ENCODE measurements at regions not wholly inside any gene's neighbourhood (a gene's known extent, or its start where the extent isn't known, plus 50 kb on each side); places are given as distances from the start of the nearest gene placed in this dataset.
"Not testable (repeated sequence)": the region's sequence is repeated elsewhere in the genome, so short reads cannot be mapped to it uniquely, and the experiment has no call there.

DNA sequence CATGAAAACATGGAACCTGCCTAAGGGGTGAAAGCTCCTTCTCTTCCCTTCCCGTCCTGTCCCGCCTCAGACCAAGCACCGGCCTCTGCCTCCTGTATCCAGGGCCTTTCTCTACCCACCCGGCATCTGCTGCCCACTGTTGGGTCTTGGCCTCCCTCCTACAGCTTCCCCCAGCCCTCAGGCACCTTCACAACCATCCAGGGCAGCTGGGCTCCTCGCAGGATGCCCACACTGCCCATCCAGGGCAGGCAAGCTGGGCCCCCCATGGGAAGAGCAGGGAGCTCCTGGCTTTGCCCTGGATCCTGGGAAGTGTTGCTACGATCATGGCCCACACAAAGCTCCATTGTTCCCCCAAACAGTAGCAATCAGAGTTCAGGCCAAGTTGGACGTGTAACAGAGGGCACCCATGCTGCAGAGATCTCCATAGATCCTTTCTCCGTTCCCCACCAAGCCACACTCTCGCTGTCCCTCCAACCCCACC, 206.6 kb downstream of the NDUFA10 start:
- TF ChIP-seq BACH2 (CRISPR knock-in tag; IDR thresholded peaks at IDR 0.05; ENCODE audit: borderline replicate concordance) (no peak), RARB (CRISPR knock-in tag; IDR thresholded peaks at IDR 0.05) (no peak), ISL1 (CRISPR knock-in tag; IDR thresholded peaks at IDR 0.05) (no peak), ZFP3 (CRISPR knock-in tag; IDR thresholded peaks at IDR 0.05) (no peak), SNAI2 (CRISPR knock-in tag; IDR thresholded peaks at IDR 0.05) (no peak), ESRRG (CRISPR knock-in tag; IDR thresholded peaks at IDR 0.05) (no peak)
- TF ChIP-seq, protein P1, sequence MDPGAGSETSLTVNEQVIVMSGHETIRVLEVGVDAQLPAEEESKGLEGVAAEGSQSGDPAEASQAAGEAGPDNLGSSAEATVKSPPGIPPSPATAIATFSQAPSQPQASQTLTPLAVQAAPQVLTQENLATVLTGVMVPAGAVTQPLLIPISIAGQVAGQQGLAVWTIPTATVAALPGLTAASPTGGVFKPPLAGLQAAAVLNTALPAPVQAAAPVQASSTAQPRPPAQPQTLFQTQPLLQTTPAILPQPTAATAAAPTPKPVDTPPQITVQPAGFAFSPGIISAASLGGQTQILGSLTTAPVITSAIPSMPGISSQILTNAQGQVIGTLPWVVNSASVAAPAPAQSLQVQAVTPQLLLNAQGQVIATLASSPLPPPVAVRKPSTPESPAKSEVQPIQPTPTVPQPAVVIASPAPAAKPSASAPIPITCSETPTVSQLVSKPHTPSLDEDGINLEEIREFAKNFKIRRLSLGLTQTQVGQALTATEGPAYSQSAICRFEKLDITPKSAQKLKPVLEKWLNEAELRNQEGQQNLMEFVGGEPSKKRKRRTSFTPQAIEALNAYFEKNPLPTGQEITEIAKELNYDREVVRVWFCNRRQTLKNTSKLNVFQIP (CRISPR knock-in tag; IDR thresholded peaks at IDR 0.05; ENCODE audit: borderline replicate concordance, low read depth): no peak
- ATAC-seq: no peak

DNA sequence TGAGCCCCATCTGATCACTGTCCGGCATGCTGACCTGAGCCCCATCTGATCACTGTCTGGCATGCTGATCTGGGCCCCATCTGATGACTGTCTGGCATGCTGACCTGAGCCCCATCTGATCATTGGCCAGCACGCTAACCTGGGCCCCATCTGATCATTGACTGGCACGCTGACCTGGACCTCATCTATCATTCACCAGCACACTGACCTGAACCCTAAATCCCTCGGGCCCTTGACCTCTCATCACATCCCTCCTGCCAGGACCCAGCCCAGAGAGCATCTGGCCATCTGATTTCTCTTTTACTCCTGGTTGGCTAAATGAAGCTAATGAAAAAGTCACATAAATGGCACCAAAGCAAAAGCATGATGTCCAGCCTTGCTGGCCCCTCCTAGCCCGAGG, 207.1 kb downstream of the NDUFA10 start:
- TF ChIP-seq ESRRG (CRISPR knock-in tag; IDR thresholded peaks at IDR 0.05): no peak
- no peak for TF ChIP-seq PPARA (CRISPR knock-in tag; IDR thresholded peaks at IDR 0.05; ENCODE audit: borderline replicate concordance)
- TF ChIP-seq, protein P2, sequence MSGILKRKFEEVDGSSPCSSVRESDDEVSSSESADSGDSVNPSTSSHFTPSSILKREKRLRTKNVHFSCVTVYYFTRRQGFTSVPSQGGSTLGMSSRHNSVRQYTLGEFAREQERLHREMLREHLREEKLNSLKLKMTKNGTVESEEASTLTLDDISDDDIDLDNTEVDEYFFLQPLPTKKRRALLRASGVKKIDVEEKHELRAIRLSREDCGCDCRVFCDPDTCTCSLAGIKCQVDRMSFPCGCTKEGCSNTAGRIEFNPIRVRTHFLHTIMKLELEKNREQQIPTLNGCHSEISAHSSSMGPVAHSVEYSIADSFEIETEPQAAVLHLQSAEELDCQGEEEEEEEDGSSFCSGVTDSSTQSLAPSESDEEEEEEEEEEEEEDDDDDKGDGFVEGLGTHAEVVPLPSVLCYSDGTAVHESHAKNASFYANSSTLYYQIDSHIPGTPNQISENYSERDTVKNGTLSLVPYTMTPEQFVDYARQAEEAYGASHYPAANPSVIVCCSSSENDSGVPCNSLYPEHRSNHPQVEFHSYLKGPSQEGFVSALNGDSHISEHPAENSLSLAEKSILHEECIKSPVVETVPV (CRISPR knock-in tag; IDR thresholded peaks at IDR 0.05): no peak
- no peak for TF ChIP-seq RARB (CRISPR knock-in tag; IDR thresholded peaks at IDR 0.05)
- TF ChIP-seq TOX (CRISPR knock-in tag; IDR thresholded peaks at IDR 0.05; ENCODE audit: borderline replicate concordance): no peak
- TF ChIP-seq ISL1 (CRISPR knock-in tag; IDR thresholded peaks at IDR 0.05): no peak
- TF ChIP-seq, protein P1 (CRISPR knock-in tag; IDR thresholded peaks at IDR 0.05; ENCODE audit: borderline replicate concordance, low read depth): no peak
- TF ChIP-seq, protein P3, sequence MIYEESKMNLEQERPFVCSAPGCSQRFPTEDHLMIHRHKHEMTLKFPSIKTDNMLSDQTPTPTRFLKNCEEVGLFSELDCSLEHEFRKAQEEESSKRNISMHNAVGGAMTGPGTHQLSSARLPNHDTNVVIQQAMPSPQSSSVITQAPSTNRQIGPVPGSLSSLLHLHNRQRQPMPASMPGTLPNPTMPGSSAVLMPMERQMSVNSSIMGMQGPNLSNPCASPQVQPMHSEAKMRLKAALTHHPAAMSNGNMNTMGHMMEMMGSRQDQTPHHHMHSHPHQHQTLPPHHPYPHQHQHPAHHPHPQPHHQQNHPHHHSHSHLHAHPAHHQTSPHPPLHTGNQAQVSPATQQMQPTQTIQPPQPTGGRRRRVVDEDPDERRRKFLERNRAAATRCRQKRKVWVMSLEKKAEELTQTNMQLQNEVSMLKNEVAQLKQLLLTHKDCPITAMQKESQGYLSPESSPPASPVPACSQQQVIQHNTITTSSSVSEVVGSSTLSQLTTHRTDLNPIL (CRISPR knock-in tag; IDR thresholded peaks at IDR 0.05; ENCODE audit: low read depth): no peak
- no peak for TF ChIP-seq SNAI2 (CRISPR knock-in tag; IDR thresholded peaks at IDR 0.05)

DNA sequence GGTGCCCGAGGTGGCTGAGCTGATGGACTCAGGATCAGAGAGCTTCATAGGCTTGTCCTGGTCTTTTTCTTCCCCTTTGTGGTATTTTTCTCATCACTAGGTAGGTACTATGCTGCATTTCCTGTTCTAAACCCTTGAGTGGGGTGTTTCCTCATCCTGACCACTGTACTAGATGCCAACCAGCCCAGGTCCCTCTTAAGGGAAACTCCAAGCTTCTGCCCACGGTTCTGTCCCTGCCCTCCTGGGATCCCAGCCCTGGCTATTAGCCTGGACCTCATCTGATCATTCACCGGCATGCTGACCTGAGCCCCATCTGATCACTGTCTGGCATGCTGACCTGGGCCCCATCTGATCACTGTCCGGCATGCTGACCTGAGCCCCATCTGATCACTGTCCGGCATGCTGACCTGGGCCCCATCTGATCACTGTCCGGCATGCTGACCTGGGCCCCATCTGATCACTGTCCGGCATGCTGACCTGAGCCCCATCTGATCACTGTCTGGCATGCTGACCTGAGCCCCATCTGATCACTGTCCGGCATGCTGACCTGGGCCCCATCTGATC, 207.6 kb downstream of the NDUFA10 start:
- not testable (repeated sequence) for ATAC-seq

More for the DNA sequence above, 207.1 kb downstream of the NDUFA10 start:
- ATAC-seq: no peak

DNA sequence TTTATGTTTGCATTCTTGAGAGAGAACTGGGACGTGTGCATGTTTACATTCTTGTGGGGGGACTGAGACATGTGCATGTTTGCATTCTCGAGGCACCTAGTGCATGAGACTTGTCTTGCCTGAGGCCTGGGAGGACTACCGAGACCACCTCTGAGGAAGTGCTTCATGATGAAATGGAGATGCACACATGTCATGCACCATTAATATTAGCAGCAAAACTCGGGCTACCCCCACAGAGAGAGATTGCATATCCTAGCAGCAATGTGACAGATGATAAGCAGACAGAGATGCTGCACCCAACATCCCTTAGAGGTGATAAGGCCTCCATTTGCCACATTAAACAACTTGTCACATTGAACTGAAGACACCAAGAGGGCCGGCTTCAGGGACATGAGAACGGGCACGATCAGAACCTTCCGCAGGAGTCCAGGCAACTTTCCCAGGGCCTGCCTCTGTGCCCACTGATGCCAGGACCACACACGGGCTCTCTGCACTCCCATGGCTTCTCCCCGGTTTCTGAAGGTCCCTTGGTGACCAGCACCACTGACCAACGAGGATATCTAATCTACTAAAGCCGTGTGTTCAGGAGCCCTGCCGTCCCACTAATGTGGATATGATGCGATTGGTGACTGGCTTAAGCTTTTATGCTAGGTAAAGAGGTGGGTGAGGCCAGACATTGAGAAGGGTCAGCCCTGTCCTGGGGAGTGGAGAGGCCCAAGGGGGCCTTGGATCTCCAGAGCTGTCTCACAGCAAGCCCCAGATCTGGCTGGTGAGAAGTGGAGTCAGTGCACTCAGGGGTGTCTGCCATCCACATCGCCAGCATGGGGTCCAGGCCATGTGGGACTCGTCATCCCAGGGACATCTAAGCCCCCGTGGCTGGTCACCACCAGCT, 208.3 kb downstream of the NDUFA10 start:
- no peak for ATAC-seq
- TF ChIP-seq TCF4 (CRISPR knock-in tag; IDR thresholded peaks at IDR 0.05; ENCODE audit: borderline replicate concordance) (no peak), ZFP30 (CRISPR knock-in tag; IDR thresholded peaks at IDR 0.05) (no peak)

DNA sequence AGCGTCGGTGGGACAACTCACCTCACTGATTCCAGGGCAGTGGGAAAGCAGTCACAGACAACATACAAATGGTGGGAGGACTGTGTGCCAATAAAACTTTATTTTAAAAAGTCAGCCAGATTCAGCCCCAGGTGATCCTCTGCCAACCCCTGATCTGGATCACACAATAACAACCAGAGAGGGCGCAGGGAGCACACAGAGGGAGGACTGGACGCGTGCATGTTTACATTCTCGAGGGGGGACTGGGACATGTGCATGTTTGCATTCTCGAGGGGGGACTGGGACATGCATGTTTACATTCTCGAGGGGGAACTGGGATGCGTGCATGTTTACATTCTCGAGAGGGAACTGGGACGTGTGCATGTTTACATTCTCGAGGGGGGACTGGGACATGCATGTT, 209.5 kb downstream of the NDUFA10 start:
- no peak for TF ChIP-seq SNAI2 (CRISPR knock-in tag; IDR thresholded peaks at IDR 0.05)
- no peak for TF ChIP-seq ZNF70 (CRISPR knock-in tag; IDR thresholded peaks at IDR 0.05)
- TF ChIP-seq, protein P3 (CRISPR knock-in tag; IDR thresholded peaks at IDR 0.05; ENCODE audit: low read depth): no peak
- no peak for TF ChIP-seq ZNF8 (CRISPR knock-in tag; IDR thresholded peaks at IDR 0.05)
- ATAC-seq: no peak
